ENCODE measurements at regions not wholly inside any gene's neighbourhood (a gene's known extent, or its start where the extent isn't known, plus 50 kb on each side); places are given as distances from the start of the nearest gene placed in this dataset.

- Histone ChIP-seq H2BK5ac (ENCODE audit: insufficient read length, low read length) (no peak overlapping the region), H4K8ac (replicated peaks; ENCODE audit: insufficient read length, low read depth, low read length) (no peak overlapping the region), H3K27ac (ENCODE audit: insufficient read length, low read depth, low read length) (no peak overlapping the region), H3K9ac (ENCODE audit: extremely low read depth, insufficient read length, low read length) (no peak overlapping the region), H3K18ac (ENCODE audit: insufficient read length, low read depth, low read length) (no peak overlapping the region), H3K4ac (ENCODE audit: low read depth, low read length) (no peak overlapping the region), H3K23ac (ENCODE audit: insufficient read length, low read depth, low read length) (no peak overlapping the region), H2BK15ac (ENCODE audit: low read depth, low read length) (no peak overlapping the region), H4K91ac (ENCODE audit: insufficient read length, low read depth, low read length) (no peak overlapping the region), H4K5ac (ENCODE audit: insufficient read length, low read depth, low read length) (no peak overlapping the region), H3K56ac (ENCODE audit: insufficient read length, low read depth, low read length) (no peak overlapping the region), H3K14ac (ENCODE audit: insufficient read depth, low read length) (no peak overlapping the region), H2AK5ac (ENCODE audit: insufficient read length, low read length) (no peak overlapping the region), H3K79me1 (ENCODE audit: insufficient read depth, low read depth, low read length, poor library complexity, severe bottlenecking) (no peaks in the 10 kb centered on the region), H3K4me1 (ENCODE audit: insufficient read depth, low read length) (no peaks in the 10 kb centered on the region), H2AFZ (ENCODE audit: low read length) (no peak overlapping the region), H3T11ph (ENCODE audit: low read length) (no peak overlapping the region), H2BK12ac (ENCODE audit: insufficient read length, low read depth, low read length) (no peak overlapping the region), H4K20me1 (ENCODE audit: control insufficient read depth, insufficient read depth, insufficient read length) (no peaks in the 10 kb centered on the region), H2BK120ac (ENCODE audit: low read depth, low read length, poor library complexity, severe bottlenecking) (no peak overlapping the region), H3K79me2 (ENCODE audit: insufficient read depth, low read length) (no peaks in the 10 kb centered on the region), H3K9me3 (ENCODE audit: control insufficient read depth, low read depth, low read length) (no peaks in the 10 kb centered on the region), H3K4me2 (ENCODE audit: insufficient read depth, insufficient read length, low read length) (no peak overlapping the region), H2BK20ac (ENCODE audit: low read depth, low read length, poor library complexity, severe bottlenecking) (no peak overlapping the region), H3K23me2 (ENCODE audit: insufficient read length, low read depth, low read length, poor library complexity, severe bottlenecking) (no peaks in the 10 kb centered on the region), H3K27me3 (ENCODE audit: insufficient read depth, low read length) (no peaks in the 10 kb centered on the region)
- H3K27me3 Mint-ChIP-seq (ENCODE audit: low read depth), result no peaks in the 10 kb centered on the region
- no peaks in the 10 kb centered on the region for H3K9me3 Mint-ChIP-seq
- no peak for DNase-seq
- H3K36me3 Mint-ChIP-seq (ENCODE audit: insufficient read depth in 1 of 3, low read depth in 3 of 3), result no peaks in the 10 kb centered on the region
- TF ChIP-seq CTCF (conservative IDR thresholded peaks at IDR 0.05), result no peak
- H3K4me3 Mint-ChIP-seq, result no peak overlapping the region
- no peaks in the 10 kb centered on the region for H3K4me1 Mint-ChIP-seq
- H3K27ac Mint-ChIP-seq, result no peak overlapping the region
Observed at GRCh38 chr4:62366939-62367338, 1166.8 kb downstream of the ADGRL3 start.

All from H9 (cell line).